AG09319 (cell line): ENCODE measurements at regions not wholly inside any gene's neighbourhood (a gene's known extent, or its start where the extent isn't known, plus 50 kb on each side); places are given as distances from the start of the nearest gene placed in this dataset.

Experiments
- DNase-seq: peaks from one replicate; pipeline ENCODE4 v3.0.0-alpha.2; 2010; ENCODE audit warnings: low read depth; ENCODE audit errors: extremely low read depth
- TF ChIP-seq, protein P1 (sequence below): IDR thresholded peaks from 2 replicates; pipeline ENCODE4 v1.5.1; 2011; ENCODE audit warnings: low read depth, mild to moderate bottlenecking, inconsistent platforms, low read length, moderate library complexity

DNA sequence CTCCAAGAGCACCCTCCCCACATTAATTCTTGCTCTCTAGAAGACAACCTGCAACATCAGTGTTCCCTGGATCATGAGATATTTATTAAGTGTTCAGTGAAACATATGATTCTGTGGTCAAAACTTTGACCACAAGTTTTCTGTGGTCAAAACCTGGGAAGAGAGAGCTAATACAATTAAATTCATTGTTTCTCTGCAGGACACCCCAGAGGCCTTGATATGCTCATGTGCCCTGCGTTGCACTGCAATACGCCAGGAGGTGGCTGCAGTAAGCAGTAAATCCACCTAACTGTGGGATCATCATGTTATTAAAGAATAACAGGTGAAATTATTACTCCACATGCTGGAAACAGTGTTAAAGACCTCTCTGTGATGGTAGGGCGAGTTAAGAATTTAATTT, 109.3 kb upstream of the SPDL1 start:
- TF ChIP-seq, protein P1, sequence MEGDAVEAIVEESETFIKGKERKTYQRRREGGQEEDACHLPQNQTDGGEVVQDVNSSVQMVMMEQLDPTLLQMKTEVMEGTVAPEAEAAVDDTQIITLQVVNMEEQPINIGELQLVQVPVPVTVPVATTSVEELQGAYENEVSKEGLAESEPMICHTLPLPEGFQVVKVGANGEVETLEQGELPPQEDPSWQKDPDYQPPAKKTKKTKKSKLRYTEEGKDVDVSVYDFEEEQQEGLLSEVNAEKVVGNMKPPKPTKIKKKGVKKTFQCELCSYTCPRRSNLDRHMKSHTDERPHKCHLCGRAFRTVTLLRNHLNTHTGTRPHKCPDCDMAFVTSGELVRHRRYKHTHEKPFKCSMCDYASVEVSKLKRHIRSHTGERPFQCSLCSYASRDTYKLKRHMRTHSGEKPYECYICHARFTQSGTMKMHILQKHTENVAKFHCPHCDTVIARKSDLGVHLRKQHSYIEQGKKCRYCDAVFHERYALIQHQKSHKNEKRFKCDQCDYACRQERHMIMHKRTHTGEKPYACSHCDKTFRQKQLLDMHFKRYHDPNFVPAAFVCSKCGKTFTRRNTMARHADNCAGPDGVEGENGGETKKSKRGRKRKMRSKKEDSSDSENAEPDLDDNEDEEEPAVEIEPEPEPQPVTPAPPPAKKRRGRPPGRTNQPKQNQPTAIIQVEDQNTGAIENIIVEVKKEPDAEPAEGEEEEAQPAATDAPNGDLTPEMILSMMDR = no peak

GRCh38 chr5:169472544-169472943, 111.0 kb upstream of the SPDL1 start:
- DNase-seq = no peak
- TF ChIP-seq, protein P1 = no peak

More for the DNA sequence above, 109.3 kb upstream of the SPDL1 start:
- no peak for DNase-seq

DNA sequence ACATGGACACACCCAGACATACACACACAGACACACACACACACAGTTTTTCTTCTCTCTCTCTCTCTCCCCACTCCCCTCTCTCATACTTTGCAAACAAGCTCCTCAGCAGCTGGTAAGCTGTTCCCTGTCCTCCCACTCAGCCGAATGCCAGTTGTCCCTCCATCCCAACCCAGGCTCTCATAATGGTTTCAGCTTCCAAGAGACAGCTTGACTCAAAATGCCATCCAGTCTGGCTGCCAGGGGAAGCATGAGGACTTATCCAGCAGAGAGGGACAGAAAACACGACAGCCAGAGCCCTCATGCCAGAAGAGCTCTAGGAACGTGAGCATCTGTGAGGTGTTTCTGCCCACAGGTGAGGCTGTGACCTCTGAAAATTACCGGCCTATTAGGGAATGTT, 112.6 kb upstream of the SPDL1 start:
- DNase-seq = no peak
- TF ChIP-seq, protein P1 = no peak

- TF ChIP-seq, protein P1 = no peak
- no peak for DNase-seq
Observed at GRCh38 chr5:169467041-169467771, 116.4 kb upstream of the SPDL1 start.

- TF ChIP-seq, protein P1 = no peak
- no peak for DNase-seq
Observed at GRCh38 chr5:169460896-169461295, 122.7 kb upstream of the SPDL1 start.

- TF ChIP-seq, protein P1 = no peak
- DNase-seq = no peak
Observed at GRCh38 chr5:169460123-169460522, 123.5 kb upstream of the SPDL1 start.

- TF ChIP-seq, protein P1 = no peak
- no peak for DNase-seq
Observed at GRCh38 chr5:169458221-169458620, 125.4 kb upstream of the SPDL1 start.
